HG02678 (cell line): ENCODE measurements at regions not wholly inside any gene's neighbourhood (a gene's known extent, or its start where the extent isn't known, plus 50 kb on each side); places are given as distances from the start of the nearest gene placed in this dataset.

ENCODE experiments used
- ATAC-seq: cut with Tn5 transposase; IDR thresholded peaks from one replicate; pipeline ENCODE4 v1.9.1; 2021; ENCODE audit warnings: mild to moderate bottlenecking, moderate library complexity; ENCODE audit not compliant: unreplicated experiment

DNA sequence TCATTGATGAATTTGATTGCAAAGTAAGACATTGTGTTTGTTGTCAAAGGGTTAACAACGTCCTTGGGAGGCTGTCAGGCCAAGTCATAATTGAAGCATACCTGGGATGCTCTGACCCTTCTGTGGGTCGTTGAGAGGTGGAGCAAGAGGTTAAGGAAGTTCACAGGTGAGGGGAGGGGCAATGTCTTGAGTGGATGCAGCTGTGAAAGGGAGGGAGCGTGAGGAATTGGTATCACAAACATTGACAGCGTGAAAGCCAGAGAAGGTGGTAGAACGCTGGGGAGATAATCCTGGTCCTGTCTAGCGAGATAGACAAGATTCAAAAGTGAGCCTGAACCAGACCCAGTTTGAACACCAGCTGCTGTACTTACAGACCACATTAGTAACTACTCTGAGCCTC lies 79.4 kb downstream of the HES1 start:
- ATAC-seq = no peak

DNA sequence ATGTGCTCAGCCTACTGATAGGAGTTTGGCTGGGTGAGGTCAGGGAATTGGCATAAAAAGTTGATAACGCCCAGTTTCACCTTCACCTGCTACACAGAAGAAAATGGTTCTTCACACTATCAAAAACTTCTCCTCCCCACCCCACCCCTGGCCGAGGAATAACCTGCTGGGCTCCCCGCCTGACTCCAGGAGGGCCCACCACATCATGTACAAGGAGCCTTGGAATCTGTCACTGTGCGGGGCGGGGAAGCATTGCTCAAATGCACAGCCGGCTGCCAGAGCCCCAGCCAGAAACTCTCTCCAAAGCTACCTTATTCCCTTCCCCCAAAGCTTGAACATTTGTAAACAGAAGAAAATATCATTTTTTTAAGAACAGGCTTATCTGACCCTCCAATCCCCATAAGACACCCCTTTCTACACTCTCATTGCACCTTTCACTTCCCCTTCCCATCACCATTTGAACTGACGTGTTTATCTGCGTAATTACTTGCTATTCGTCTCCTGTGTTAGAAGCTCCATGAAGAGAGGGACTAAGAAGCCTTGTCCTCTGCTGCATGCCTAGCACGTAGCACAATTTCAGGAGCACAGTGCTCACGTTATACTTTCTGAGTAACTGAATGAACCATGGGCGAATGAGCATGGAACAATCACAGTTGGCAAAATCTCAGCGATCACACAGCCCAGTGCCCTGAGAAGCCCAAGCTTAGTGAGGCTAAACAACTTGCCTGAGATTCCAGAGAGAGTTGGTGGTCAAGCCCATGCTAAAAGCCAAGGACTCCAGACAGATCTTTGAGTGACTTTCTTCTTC lies 82.9 kb downstream of the HES1 start:
- no peak for ATAC-seq

DNA sequence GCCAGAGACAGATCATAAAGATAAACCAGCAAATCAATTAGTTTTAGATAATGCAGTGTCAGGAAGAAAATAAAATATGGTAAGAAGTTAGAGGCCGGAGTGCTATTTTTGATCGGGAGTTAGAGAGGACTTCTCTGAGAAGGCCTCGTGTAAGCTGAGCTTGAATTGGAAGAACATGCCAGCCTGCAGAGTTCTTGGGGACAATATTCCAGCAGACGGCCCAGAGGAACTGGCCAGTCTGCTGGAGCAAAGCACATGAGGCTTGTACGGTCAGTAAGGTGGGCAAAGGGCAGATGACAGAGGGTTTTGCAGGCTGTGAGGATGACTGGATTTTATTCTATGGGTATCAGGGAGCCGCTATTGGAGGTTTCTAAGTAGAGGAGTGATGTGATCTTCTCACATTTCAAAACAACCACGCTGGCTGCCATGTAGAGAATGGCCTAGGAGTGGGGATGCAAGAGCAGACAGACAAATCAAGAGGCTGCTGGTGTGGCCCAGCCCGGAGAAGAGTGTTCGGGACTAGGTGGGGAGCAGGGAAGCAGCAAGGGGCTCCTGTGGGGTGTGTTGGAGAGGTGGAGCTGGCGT lies 84.0 kb downstream of the HES1 start:
- ATAC-seq = no peak

DNA sequence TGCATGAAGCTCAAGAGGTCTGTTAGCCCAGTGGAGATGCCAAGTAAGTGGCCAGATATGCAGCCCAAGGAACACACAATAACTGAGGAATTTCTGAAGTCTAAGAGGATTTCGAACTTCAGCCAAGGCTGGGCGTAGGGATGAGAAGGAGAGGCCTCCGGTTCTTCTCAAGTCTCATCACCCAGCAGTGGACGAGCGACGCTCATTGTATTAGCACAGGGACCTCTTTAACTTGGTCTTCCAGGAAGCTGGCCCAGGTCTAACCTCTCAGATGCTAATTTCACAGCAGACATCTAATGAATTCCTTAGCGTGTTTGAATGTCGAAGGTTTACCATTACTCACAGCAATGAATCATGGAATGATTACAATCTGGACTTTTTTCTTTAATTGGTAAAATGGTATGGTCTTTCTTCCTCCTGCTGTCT lies 85.0 kb downstream of the HES1 start:
- no peak for ATAC-seq

DNA sequence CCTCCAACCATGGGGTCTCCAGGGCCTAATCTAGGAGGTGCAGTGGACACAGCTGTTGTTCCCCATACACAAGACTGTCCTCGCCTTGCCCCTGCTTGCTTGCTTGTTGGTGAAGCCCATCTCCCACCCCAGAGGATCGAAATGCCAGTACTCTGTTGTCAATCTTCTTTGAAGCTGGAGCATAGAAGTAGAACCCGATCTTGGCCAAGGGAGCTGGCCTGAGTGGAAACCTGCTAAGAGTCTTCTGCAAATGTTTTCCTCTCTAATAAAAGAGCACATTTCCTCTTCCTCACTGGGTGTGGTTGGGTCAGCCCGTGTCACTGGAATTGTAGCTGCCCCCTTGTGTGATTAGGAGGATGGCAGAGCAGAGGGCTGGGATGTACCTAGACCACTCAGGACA lies 85.4 kb downstream of the HES1 start:
- ATAC-seq = no peak

DNA sequence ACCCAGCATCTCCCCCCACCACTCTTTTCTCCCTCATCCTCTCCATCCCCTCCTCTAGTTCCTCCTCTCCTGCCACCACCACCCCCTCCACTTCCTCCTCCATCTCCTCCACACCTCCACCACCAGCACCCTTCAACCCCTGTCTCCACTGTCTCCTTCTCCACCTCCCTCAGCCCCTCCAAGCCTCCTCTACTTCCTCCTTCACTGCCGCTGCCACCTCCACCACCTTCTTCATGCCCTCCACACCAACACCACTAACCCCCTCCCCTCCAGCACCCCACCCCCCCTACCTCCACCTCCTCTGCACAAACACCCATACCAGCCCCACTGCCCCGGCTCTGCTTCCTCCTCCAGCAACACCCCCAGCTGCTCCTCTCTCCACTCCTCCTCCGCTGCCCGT lies 88.0 kb downstream of the HES1 start:
- no peak for ATAC-seq

DNA sequence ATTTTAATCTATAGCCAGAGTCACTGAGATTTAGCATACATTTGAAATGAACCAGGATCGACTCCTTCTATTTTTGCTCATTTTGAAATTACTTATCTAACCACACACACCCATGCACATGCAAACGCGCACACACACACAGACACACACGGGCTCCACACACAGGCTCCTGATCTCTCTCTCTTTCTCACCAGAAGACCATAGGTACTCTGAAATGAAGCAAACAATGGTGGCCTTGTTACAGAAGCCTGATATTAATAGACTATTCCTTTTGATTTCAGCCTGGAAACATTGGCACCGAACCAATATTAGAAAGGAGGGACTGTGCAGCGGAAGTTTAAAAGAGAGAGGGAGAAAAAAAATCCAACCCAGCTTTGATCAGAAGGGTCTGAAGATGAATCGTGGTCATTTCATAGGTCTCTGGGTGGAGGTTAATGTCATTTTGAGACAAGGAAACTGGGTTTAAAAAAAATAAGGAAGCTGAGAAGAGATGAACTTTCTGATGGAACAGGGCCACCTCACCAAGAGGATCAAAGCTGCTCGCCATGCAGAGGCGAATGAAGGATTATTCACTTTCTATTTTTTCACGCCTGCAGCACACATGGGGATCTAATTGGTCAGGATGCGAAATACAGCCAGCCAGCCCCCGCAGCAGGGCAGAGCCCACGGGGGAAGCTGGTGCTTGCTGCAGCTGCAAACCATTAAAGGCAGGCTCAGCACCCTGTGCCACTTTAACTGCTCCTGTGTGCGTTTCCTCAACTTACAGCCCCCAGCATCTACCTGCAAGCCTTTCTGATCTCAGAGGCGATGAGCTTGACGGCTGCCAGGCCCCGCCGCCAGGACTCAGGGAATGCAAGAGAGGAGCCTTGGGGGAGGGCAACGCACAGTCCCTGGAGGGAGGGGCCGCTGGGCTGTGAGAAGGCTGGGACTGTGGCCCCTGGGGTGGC lies 88.8 kb downstream of the HES1 start:
- no peak for ATAC-seq

DNA sequence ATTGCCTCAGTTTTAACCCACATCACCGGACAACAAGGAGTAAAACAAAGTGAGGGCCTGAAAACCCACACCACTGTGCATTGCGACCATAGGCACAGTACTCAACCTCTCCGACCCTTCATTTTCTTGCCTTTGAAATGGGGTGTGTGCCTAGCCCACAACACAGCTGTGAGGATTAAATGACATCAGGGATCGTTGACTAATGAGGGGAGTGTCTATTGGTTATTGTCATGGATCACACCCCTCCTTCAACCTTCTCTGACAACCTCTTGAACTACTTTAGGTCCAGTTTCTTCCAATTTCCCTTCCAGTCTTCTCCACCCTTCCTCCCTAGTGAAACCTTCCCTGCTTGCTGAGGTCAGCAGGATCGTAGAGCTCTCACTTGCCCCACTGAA lies 89.5 kb downstream of the HES1 start:
- no peak for ATAC-seq

DNA sequence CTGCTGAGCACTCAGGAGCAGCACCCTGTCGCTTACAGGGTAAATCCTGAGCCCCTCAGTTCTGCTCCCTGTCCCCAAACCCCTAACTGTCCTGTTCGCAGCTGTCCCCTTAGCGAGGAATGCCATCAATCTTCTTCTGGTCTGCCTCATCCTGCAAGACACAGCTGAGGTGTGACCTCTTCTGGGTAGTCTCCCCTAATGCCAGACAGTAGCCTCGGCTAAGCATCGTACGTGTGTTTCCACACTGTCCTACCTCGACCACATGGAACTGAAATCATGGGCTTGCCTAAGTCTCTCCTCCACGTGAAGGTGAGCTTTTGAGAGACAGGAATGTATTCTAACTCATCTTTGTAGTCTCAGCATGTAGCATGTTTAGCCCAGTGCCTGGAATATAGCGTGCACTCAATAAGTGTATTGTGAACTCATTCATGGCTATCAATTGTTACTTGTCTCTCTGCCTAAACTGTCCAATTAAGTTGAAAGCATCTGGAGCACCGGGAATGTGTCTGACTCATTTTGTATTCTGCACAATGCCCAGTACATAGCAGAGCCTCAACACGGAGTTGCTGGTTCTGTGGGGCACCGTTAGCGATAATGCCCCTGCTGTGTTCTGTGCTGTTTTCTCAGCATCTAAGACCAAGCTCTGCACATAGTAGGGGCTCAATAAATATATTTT lies 90.2 kb downstream of the HES1 start:
- ATAC-seq = no peak

DNA sequence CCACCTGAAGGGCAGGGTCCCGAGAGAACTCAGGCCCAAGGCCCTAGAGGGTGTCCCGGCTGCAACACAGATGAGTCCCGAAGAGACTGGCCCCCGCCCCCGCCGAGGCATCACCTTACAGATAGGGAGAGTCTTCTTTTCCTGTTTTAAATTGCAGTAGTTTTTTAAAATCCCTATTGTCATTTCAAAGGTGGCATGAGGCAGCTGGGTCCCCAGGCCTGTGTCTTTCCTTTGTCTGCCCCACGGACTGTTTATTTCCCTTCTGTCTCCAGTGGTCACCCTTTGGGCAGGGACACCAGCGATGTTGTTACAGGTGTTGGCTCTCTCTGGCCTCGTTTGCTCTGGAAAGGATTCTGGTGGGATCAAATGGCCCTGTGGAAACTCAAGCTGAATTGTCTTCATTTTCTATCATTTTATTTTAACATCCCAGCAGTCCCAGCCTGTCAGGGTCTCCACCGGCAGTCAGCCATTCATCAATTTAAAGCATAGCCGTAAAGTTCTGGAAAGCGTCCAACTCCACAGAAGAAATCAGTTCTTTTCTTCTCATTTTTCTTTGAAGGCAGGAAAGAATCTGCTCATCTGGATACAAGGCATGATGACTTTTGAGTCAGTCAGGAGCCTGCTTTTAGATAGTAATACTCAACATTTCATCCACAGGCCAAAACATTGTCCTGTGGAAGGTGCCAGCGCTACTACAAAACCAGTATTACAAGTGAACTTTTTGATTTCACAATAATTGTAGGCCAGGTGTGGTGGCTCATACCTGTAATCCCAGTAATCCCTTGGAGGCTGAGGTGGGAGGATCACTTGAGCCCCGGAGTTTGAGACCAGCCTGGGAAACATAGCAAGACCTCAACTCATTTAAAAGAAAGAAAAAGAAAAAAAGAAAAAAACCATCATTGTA lies 96.2 kb downstream of the HES1 start:
- no peak for ATAC-seq

DNA sequence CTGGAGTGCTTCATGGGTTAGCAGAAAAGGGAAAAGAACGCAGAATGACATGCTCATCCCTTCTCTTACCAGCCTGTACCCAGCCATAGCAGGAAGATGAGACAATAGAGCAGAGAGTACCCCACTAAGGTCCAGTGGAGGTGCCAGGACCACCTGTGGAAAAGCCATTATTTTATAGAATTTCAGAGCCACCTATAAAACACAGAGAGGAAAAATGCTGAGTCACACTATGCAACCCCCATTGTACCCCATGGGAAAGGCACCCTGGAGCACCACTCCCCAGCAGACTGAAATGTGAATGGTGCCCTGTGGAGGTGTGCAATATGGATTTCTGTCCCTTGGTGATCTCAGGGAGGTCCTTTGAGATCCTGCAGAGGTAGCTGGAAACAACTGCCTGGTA lies 97.2 kb downstream of the HES1 start:
- ATAC-seq = no peak

DNA sequence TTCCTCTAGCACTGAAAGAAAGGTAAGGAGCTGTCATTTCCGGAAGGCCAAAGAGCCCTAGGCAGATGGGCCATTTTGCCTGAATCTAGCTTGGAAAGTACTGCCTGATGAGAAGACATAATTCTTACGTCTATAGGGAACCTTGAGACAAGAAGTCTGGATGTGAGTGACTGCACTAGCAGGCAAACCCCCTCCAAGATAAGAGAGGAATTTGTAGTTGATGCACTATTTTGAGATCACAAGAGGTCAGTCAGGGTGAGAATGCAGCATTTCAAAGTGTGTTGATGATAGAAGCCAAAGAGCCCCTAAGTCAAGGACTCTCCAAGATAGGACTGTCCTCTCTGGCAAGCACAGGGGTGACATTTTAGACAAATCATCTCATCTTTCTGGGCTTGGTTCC lies 99.2 kb downstream of the HES1 start:
- ATAC-seq = no peak

DNA sequence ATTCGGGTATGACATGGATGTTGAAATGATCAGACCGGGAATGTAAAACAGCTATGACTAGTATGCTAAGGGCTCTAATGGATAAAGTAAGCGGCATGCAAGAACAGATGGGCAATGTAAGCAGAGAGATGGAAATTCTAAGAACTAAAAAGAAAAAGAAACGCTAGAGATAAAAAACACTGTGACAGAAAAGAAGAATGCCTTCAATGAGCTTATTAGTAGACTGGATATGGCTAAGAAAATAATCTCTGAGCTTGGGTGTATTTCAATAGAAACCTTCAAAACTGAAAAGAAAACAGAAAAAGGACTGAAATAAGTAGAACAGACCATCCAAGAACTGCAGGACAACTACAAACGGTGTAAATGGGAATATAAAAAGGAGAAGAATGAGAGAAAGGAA lies 101.2 kb downstream of the HES1 start:
- no peak for ATAC-seq

DNA sequence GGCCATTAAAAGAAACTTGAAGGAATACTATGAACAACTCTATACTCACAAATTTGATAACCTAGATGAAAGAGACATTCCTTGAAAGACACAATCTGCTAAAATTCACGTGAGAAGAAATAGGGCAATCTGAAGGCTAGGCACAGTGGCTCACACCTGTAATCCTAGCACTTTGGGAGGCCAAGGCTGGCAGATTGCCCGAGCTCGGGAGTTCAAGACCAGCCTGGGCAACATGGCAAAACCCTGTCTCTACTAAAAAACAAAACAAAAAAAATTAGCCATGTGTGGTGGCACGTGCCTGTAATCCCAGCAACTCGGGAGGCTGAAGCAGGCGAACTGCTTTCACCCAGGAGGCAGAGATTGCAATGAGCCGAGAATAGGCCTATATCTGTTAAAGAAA lies 104.8 kb downstream of the HES1 start:
- ATAC-seq = no peak

DNA sequence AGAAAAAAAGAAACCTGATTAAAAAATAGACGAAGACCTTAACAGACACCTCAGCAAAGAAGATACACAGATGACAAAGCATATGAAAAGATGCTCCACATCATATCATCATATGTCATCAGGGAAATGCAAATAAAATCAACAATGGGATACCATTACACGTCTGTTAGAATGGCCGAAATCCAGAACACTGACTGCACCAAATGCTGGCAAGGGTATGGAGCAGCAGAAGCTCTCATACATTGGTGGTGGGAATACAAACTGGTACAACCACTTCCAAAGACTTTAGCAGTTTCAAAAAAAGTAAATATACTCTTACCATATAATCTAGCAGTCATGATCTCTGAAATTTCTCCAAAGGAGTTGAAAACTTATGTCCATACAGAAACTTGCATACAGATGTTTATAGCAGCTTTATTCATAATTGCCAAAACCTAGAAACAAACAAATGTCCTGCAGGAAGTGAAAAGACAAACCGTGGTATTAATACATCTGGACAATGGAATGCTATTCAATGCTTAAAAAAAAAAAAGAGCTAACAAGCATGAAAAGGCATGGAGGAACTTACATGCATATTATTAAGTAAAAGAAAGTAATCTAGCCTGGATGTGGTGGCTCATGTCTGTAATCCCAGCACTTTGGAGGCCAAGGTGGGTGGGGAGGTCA lies 107.4 kb downstream of the HES1 start:
- ATAC-seq = no peak

DNA sequence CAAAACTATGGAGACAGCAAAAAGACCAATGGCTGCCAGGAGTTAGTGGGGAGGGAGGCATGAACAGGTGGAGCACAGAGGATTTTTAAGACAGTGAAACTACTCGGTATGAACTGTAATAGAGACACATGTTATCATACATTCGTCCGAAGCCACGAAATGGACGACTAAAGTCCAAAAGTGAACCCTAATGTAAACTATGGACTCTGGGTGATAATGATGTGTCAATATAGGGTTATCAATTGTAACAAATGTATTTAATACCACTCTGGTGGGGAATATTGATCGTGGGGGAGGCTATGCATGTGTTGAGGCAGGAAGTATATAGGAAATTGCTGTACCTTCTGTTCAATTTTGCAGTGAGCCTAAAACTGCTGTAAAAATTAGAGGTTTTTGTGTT lies 107.0 kb downstream of the CPN2 start:
- no peak for ATAC-seq

DNA sequence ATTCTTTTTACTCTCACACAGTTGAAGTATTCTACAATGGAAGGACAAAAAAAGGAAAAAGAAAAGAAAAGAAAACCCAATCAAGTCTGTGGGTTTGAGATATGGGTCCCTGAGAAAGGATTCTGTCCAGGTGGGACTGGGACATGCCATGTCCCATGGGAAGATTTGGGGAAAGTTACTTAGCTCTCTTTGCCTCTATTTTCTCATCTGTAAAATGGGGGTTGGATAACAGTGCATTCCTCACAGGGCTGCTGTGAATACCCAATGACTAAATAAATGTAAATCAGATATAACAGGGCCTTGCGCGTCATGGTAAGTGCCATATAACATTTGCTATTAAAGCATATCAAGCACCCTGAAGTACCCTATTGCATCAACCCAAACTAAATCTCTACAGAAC lies 105.7 kb downstream of the CPN2 start:
- ATAC-seq = no peak

DNA sequence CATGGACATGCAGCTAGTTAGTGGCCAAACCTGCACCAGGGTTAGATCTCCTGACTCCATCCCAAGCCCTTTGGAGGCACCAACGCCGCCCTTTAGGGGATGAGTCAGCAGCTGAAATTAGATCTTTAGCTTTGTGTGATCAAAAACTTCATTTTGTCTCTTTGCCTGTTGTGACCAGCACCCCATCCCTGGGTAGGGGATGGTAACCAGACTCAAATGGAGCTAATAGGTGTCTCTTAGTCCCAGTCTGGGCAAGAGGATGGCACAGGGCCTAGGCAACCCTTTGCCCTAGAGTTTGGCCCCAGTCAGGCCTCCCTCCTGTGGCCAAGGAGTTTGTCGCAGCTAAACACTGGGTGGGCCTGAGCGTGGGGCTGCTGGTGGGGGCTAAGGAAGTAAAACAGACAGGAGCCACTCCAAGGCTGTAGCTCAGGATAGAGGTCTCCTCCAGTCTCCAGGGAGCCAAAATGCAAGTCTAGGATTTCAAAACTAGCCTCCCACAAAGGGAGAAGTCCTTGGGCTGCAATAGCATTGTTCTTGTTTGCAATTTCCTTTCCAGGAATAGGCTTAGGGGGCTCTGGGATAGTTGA lies 105.1 kb downstream of the CPN2 start:
- no peak for ATAC-seq

DNA sequence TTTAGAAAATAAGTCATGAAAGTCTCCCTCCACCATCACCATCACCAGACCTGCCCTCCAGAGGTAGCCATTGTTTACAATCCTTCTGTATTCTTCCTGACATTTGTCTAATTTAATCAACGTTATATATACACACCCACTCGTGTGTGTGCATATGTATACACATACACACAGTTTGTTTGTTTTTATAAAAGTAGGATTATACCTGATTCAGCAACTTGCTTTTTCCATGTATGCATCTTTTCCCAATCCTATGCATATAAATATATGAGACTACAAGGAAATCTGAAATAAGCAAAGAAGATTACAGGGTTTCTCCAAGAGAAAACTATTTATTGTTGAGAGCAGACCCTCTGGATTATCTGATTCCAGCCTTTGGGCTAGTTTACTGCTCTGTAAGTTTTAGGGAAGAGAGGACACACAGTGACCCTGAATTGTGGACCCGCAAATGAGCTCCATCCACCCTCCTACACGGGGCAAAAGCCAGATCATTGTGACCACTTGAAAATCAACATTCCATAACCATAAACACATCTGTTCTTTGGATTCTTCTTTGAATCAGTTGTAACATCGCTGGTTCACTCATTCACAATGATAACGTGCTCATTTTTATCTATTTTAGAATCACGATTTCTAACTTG lies 104.3 kb downstream of the CPN2 start:
- no peak for ATAC-seq
